Vagina (tissue), 2 donors: ENCODE measurements at regions not wholly inside any gene's neighbourhood (a gene's known extent, or its start where the extent isn't known, plus 50 kb on each side); places are given as distances from the start of the nearest gene placed in this dataset.

Experiments
- DNase-seq, 2 donors: peaks; one replicate each; pipeline ENCODE4 v3.0.0-alpha.2; 2017; ENCODE audit errors: extremely low spot score in 2 of 2
- H3K27ac ChIP-seq: fragments of 200-600 bp; sonication (generic); one replicate; pipeline ENCODE4 v1.5.1; 2019
- H3K27me3 ChIP-seq: fragments of 200-600 bp; sonication (generic); one replicate; pipeline ENCODE4 v1.5.1; 2019
- H3K36me3 ChIP-seq, 2 donors: fragments of 200-600 bp; sonication (generic); one replicate each; pipeline ENCODE4 v1.5.1; 2017 to 2019
- H3K4me1 ChIP-seq: fragments of 200-600 bp; sonication (generic); one replicate; pipeline ENCODE4 v1.5.1; 2019
- H3K4me3 ChIP-seq, 2 donors: fragments of 200-600 bp; sonication (generic); 1 replicate in 1 of 2; 2 replicates in 1 of 2; pipeline ENCODE4 v1.5.1; 2016 to 2019
- H3K9me3 ChIP-seq: fragments of 200-600 bp; sonication (generic); one replicate; pipeline ENCODE4 v1.5.1; 2019
- POLR2A ChIP-seq, 2 donors: fragments of 450-650 bp; IDR thresholded peaks; one replicate each; pipeline ENCODE4 v1.6.1; 2017; ENCODE audit warnings: antibody characterized with exemption in 2 of 2, mild to moderate bottlenecking in 2 of 2, moderate library complexity in 2 of 2
- POLR2AphosphoS5 ChIP-seq, 2 donors: sonication (generic); formaldehyde crosslinking; IDR thresholded peaks; one replicate each; pipeline ENCODE4 v1.9.0; 2017; ENCODE audit warnings: antibody characterized with exemption in 2 of 2, mild to moderate bottlenecking in 2 of 2, low read depth in 1 of 2; ENCODE audit not compliant: insufficient read depth in 1 of 2
- intact Hi-C: fragments of 100-400 bp; cut with DNase I; formaldehyde crosslinking; loops from one replicate; pipeline ENCODE4 v1.15.1; 2023
- TF ChIP-seq, protein P1 (sequence below), 3 experiments: fragments of 450-650 bp in 2 of 3; fragments of 200-600 bp in 1 of 3; sonication (generic) in 1 of 3; IDR thresholded peaks; one replicate each; pipeline ENCODE4 v1.5.1; 2017 to 2019; ENCODE audit warnings: antibody characterized with exemption in 3 of 3, mild to moderate bottlenecking in 2 of 3, moderate library complexity in 2 of 3

DNA sequence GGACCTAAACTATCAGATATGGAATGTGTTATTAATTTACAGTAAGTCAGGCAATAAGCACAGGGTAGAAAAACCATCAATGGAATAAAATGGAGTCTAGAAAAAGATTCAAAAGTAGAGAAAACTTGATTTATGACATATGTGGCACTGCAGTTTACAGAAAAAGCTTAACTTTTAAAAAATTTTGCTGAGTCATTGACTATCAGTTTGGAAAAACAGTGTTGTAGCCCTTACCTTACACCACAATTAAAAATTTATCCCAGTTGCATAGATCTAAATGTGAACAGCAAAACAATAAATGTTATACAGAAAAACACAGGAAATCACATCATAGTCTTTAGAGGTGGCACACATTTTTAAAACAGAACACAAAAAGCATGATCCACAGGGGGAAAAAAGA lies 108.5 kb downstream of the USP22 start:
- TF ChIP-seq POLR2A (IDR thresholded peaks at IDR 0.05) (no peak), POLR2AphosphoS5 (IDR thresholded peaks at IDR 0.05; ENCODE audit: insufficient read depth in 1 of 2, low read depth in 1 of 2) (no peak)
- TF ChIP-seq, protein P1, sequence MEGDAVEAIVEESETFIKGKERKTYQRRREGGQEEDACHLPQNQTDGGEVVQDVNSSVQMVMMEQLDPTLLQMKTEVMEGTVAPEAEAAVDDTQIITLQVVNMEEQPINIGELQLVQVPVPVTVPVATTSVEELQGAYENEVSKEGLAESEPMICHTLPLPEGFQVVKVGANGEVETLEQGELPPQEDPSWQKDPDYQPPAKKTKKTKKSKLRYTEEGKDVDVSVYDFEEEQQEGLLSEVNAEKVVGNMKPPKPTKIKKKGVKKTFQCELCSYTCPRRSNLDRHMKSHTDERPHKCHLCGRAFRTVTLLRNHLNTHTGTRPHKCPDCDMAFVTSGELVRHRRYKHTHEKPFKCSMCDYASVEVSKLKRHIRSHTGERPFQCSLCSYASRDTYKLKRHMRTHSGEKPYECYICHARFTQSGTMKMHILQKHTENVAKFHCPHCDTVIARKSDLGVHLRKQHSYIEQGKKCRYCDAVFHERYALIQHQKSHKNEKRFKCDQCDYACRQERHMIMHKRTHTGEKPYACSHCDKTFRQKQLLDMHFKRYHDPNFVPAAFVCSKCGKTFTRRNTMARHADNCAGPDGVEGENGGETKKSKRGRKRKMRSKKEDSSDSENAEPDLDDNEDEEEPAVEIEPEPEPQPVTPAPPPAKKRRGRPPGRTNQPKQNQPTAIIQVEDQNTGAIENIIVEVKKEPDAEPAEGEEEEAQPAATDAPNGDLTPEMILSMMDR (IDR thresholded peaks at IDR 0.05) = no peak

DNA sequence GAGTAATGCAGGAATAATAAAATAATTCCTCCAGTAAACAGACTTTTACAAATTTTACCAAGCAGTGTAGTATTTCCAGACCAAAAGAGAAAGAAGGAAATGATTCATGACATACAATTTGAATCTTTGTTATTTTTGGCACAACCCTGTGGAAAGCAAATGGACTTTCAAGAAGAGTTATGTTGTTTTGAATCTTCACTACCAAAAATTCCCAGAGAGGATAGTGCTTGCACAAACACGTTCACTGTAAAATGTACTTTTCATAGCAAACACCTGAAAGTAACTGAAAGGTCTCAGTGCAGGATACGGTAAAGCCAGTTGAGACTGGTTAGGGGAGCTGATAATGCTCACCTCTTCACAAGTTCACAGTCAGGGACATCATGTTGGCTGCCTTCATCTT lies 107.1 kb downstream of the USP22 start:
- H3K9me3 ChIP-seq = no peaks in the 10 kb centered on the region
- DNase-seq = no peak
- intact Hi-C loops = no loop called here
- H3K27me3 ChIP-seq = no peaks in the 10 kb centered on the region
- H3K4me3 ChIP-seq = no peak overlapping the region
- H3K27ac ChIP-seq = peak overlapping the region; percentile 88
- H3K4me1 ChIP-seq = peaks cover 31% of the 10 kb centered on the region
- TF ChIP-seq, protein P1 (IDR thresholded peaks at IDR 0.05) = no peak
- peak in 1 of 2 donors; percentile 89 for TF ChIP-seq POLR2AphosphoS5 (IDR thresholded peaks at IDR 0.05; ENCODE audit: insufficient read depth in 1 of 2, low read depth in 1 of 2)
- no peaks in the 10 kb centered on the region for H3K36me3 ChIP-seq

More for the DNA sequence above, 108.5 kb downstream of the USP22 start:
- Histone ChIP-seq H3K4me3 (no peak overlapping the region), H3K9me3 (no peaks in the 10 kb centered on the region), H3K27ac (no peak overlapping the region), H3K36me3 (no peaks in the 10 kb centered on the region), H3K4me1 (peaks cover 31% of the 10 kb centered on the region), H3K27me3 (no peaks in the 10 kb centered on the region)
- intact Hi-C loops = no loop called here
- DNase-seq = no peak

DNA sequence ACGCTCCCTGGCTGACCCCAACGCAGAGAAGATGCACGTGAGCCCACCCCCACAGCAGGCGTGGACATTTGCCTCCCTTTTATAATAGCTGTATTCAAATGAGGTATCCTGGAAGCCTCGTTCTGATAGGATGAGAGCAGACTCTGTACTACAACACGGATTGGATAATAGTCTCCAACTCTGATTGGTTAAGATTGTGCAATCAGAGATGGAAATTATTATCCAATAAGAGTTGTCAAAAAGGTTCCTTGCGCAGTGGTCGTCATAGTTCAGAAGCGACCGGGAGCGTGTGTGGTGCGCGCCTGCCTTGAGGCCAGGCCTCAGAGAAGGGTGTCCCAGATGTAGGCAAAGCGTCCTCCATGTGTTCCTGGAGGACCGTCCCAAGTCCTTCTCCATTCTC lies 104.6 kb downstream of the USP22 start:
- Histone ChIP-seq H3K36me3 (no peaks in the 10 kb centered on the region), H3K27ac (peak overlapping the region; percentile 88)
- intact Hi-C loops = no loop called here

DNA sequence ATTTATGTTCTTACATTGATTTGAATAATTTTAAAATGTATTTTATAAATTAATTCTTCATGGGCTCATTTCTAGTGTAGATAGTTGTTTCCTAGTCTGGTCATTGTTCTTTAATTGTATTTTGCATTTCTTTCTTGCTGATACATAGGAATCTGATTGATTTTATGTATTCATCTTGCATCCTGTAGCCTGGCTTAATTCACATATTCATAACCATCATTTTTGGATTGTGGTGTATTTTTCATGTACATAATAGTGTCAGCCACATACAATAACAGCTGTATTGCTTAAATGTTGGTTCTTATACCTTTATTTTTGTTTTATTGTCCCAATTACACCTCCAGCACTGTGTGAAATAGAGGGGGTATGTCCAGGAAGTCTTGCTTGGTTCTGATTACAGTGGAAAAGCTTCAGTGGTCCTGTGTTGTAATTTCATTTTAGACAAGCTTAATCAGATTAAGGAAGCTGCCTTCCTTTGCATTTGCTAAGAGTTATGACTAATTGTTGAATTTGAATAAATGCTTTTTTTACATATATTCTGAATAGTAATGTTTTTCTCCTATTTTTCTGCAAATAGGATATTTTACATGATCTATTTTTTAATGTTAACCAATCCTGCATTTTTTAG lies 103.7 kb downstream of the USP22 start:
- intact Hi-C loops = no loop called here
- TF ChIP-seq, protein P1 (IDR thresholded peaks at IDR 0.05) = no peak
- TF ChIP-seq POLR2AphosphoS5 (IDR thresholded peaks at IDR 0.05; ENCODE audit: insufficient read depth in 1 of 2, low read depth in 1 of 2) = no peak
- TF ChIP-seq POLR2A (IDR thresholded peaks at IDR 0.05) = no peak

More for the DNA sequence above, 104.6 kb downstream of the USP22 start:
- TF ChIP-seq POLR2AphosphoS5 (IDR thresholded peaks at IDR 0.05; ENCODE audit: insufficient read depth in 1 of 2, low read depth in 1 of 2) (no peak), POLR2A (IDR thresholded peaks at IDR 0.05) (no peak)
- TF ChIP-seq, protein P1 (IDR thresholded peaks at IDR 0.05) = no peak
- Histone ChIP-seq H3K9me3 (no peaks in the 10 kb centered on the region), H3K4me3 (no peak overlapping the region), H3K4me1 (peaks cover 31% of the 10 kb centered on the region), H3K27me3 (no peaks in the 10 kb centered on the region)
- DNase-seq = no peak

DNA sequence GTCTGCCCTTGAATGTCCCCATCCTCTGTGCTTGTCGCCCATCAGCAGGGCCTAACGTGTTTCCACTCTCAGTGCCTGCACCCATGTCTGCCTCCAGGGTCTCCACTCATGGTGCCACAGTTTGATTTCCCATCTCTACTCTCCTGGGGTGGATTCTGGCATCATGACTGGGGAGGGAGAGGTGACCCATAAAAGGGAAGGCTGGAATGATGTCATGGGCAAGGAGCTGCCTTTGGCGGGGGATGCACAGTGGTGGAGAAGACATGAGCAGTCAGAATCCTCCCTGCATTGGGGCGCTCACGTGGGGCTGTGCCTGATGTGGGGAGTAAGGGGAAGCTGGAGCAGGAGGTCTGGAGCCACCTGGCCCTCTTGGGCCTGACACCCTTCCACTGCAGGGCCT lies 100.9 kb downstream of the USP22 start:
- no peaks in the 10 kb centered on the region for H3K36me3 ChIP-seq
- no peak overlapping the region for H3K4me3 ChIP-seq
- H3K4me1 ChIP-seq = peaks cover 12% of the 10 kb centered on the region
- no peaks in the 10 kb centered on the region for H3K9me3 ChIP-seq
- H3K27ac ChIP-seq = no peak overlapping the region
- no peak for DNase-seq
- intact Hi-C loops = no loop called here
- TF ChIP-seq POLR2AphosphoS5 (IDR thresholded peaks at IDR 0.05; ENCODE audit: insufficient read depth in 1 of 2, low read depth in 1 of 2) = no peak
- no peak for TF ChIP-seq POLR2A (IDR thresholded peaks at IDR 0.05)
- TF ChIP-seq, protein P1 (IDR thresholded peaks at IDR 0.05) = no peak
- H3K27me3 ChIP-seq = no peaks in the 10 kb centered on the region

More for the DNA sequence above, 103.7 kb downstream of the USP22 start:
- no peaks in the 10 kb centered on the region for H3K27me3 ChIP-seq
- peaks cover 31% of the 10 kb centered on the region for H3K4me1 ChIP-seq
- no peak overlapping the region for H3K27ac ChIP-seq
- no peak for DNase-seq
- no peak overlapping the region for H3K4me3 ChIP-seq
- no peaks in the 10 kb centered on the region for H3K9me3 ChIP-seq
- no peaks in the 10 kb centered on the region for H3K36me3 ChIP-seq
